22Rv1 (cell line): ENCODE measurements at regions not wholly inside any gene's neighbourhood (a gene's known extent, or its start where the extent isn't known, plus 50 kb on each side); places are given as distances from the start of the nearest gene placed in this dataset.

ENCODE experiments used
- CTCF ChIP-seq: fragments of 450-650 bp; IDR thresholded peaks from 2 replicates; pipeline ENCODE4 v1.5.1; 2017; ENCODE audit warnings: mild to moderate bottlenecking
- ZFX ChIP-seq: fragments of 450-650 bp; IDR thresholded peaks from 2 replicates; pipeline ENCODE4 v1.6.1; 2017; ENCODE audit warnings: antibody characterized with exemption, borderline replicate concordance

GRCh38 chr4:22220965-22221364 is 272.4 kb upstream of the KCNIP4 start:
- TF ChIP-seq CTCF: no peak
- TF ChIP-seq ZFX: no peak
